NCI-H1092 treated with DMSO at 0.1 percent for 48 hours (cell line): ENCODE measurements at regions not wholly inside any gene's neighbourhood (a gene's known extent, or its start where the extent isn't known, plus 50 kb on each side); places are given as distances from the start of the nearest gene placed in this dataset.
"Not testable (repeated sequence)": the region's sequence is repeated elsewhere in the genome, so short reads cannot be mapped to it uniquely, and the experiment has no call there.

Experiments
- DNase-seq: peaks from one replicate; lab custom pipeline; 2025; lab: John Stamatoyannopoulos, UW

GRCh38 chr3:155995525-155996370 is 124.6 kb upstream of the KCNAB1 start:
- peak; percentile 38 for DNase-seq

GRCh38 chr3:155996882-155997281 is 123.5 kb upstream of the KCNAB1 start:
- DNase-seq, result no peak

- not testable (repeated sequence) for DNase-seq
Measured at GRCh38 chr3:155998173-155998572, 122.2 kb upstream of the KCNAB1 start.

GRCh38 chr3:156005736-156006135 is 114.6 kb upstream of the KCNAB1 start:
- no peak for DNase-seq

- peak; percentile 5 for DNase-seq
Measured at GRCh38 chr3:156010829-156011228, 109.5 kb upstream of the KCNAB1 start.

- no peak for DNase-seq
Measured at GRCh38 chr3:156014489-156014888, 105.9 kb upstream of the KCNAB1 start.

GRCh38 chr3:156016902-156017301 is 103.5 kb upstream of the KCNAB1 start:
- no peak for DNase-seq

GRCh38 chr3:156017352-156018030 is 102.9 kb upstream of the KCNAB1 start:
- no peak for DNase-seq

GRCh38 chr3:156024904-156025533 is 95.4 kb upstream of the KCNAB1 start:
- DNase-seq, result no peak

GRCh38 chr3:156029208-156029607 is 91.2 kb upstream of the KCNAB1 start:
- DNase-seq, result no peak

- no peak for DNase-seq
Measured at GRCh38 chr3:156030723-156031122, 89.7 kb upstream of the KCNAB1 start.

GRCh38 chr3:156033428-156033827 is 87.0 kb upstream of the KCNAB1 start:
- no peak for DNase-seq

- no peak for DNase-seq
Measured at GRCh38 chr3:156035158-156035557, 85.2 kb upstream of the KCNAB1 start.

GRCh38 chr3:156036258-156037053 is 83.9 kb upstream of the KCNAB1 start:
- no peak for DNase-seq

- no peak for DNase-seq
Measured at GRCh38 chr3:156037356-156037755, 83.0 kb upstream of the KCNAB1 start.

GRCh38 chr3:156038869-156039268 is 81.5 kb upstream of the KCNAB1 start:
- DNase-seq, result no peak

GRCh38 chr3:156040041-156040440 is 80.3 kb upstream of the KCNAB1 start:
- no peak for DNase-seq

GRCh38 chr3:156041216-156041841 is 79.0 kb upstream of the KCNAB1 start:
- not testable (repeated sequence) for DNase-seq

- not testable (repeated sequence) for DNase-seq
Measured at GRCh38 chr3:156041856-156042255, 78.5 kb upstream of the KCNAB1 start.

GRCh38 chr3:156043832-156044633 is 76.3 kb upstream of the KCNAB1 start:
- DNase-seq, result not testable (repeated sequence)

- DNase-seq, result no peak
Measured at GRCh38 chr3:156044634-156044975, 75.8 kb upstream of the KCNAB1 start.
